Vagina (tissue), 2 donors: ENCODE measurements at regions not wholly inside any gene's neighbourhood (a gene's known extent, or its start where the extent isn't known, plus 50 kb on each side); places are given as distances from the start of the nearest gene placed in this dataset.

Experiments
- DNase-seq, 2 donors: peaks; one replicate each; pipeline ENCODE4 v3.0.0-alpha.2; 2017; ENCODE audit errors: extremely low spot score in 2 of 2
- H3K27ac ChIP-seq: fragments of 200-600 bp; sonication (generic); one replicate; pipeline ENCODE4 v1.5.1; 2019
- H3K27me3 ChIP-seq: fragments of 200-600 bp; sonication (generic); one replicate; pipeline ENCODE4 v1.5.1; 2019
- H3K36me3 ChIP-seq, 2 donors: fragments of 200-600 bp; sonication (generic); one replicate each; pipeline ENCODE4 v1.5.1; 2017 to 2019
- H3K4me1 ChIP-seq: fragments of 200-600 bp; sonication (generic); one replicate; pipeline ENCODE4 v1.5.1; 2019
- H3K4me3 ChIP-seq, 2 donors: fragments of 200-600 bp; sonication (generic); 1 replicate in 1 of 2; 2 replicates in 1 of 2; pipeline ENCODE4 v1.5.1; 2016 to 2019
- H3K9me3 ChIP-seq: fragments of 200-600 bp; sonication (generic); one replicate; pipeline ENCODE4 v1.5.1; 2019
- POLR2A ChIP-seq, 2 donors: fragments of 450-650 bp; IDR thresholded peaks; one replicate each; pipeline ENCODE4 v1.6.1; 2017; ENCODE audit warnings: antibody characterized with exemption in 2 of 2, mild to moderate bottlenecking in 2 of 2, moderate library complexity in 2 of 2
- POLR2AphosphoS5 ChIP-seq, 2 donors: sonication (generic); formaldehyde crosslinking; IDR thresholded peaks; one replicate each; pipeline ENCODE4 v1.9.0; 2017; ENCODE audit warnings: antibody characterized with exemption in 2 of 2, mild to moderate bottlenecking in 2 of 2, low read depth in 1 of 2; ENCODE audit not compliant: insufficient read depth in 1 of 2
- intact Hi-C: fragments of 100-400 bp; cut with DNase I; formaldehyde crosslinking; loops from one replicate; pipeline ENCODE4 v1.15.1; 2023
- TF ChIP-seq, protein P1 (sequence below), 3 experiments: fragments of 450-650 bp in 2 of 3; fragments of 200-600 bp in 1 of 3; sonication (generic) in 1 of 3; IDR thresholded peaks; one replicate each; pipeline ENCODE4 v1.5.1; 2017 to 2019; ENCODE audit warnings: antibody characterized with exemption in 3 of 3, mild to moderate bottlenecking in 2 of 3, moderate library complexity in 2 of 3

DNA sequence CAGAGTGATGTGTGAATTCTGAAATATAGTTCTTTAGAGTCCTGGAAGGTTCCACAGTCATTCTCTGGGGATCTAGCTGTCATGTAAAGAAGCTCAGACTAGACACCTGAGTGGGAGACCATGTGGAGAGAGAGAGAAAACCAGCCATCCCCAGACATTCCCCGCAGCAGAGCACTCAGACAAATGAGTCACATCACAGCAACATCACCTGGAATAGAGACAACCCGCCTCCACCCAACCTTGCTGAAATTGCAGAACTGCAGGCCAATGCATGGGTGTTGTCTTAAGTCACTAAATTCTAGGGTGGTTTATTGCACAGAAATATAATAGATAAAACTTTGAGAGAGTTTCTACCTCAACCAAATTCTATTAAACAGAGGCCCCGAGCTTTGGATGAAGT lies 392.0 kb upstream of the DYNLRB2 start:
- Histone ChIP-seq H3K27me3 (no peaks in the 10 kb centered on the region), H3K27ac (no peak overlapping the region), H3K4me1 (no peaks in the 10 kb centered on the region), H3K36me3 (no peaks in the 10 kb centered on the region), H3K9me3 (no peaks in the 10 kb centered on the region), H3K4me3 (no peak overlapping the region)
- no peak for DNase-seq
- TF ChIP-seq, protein P1, sequence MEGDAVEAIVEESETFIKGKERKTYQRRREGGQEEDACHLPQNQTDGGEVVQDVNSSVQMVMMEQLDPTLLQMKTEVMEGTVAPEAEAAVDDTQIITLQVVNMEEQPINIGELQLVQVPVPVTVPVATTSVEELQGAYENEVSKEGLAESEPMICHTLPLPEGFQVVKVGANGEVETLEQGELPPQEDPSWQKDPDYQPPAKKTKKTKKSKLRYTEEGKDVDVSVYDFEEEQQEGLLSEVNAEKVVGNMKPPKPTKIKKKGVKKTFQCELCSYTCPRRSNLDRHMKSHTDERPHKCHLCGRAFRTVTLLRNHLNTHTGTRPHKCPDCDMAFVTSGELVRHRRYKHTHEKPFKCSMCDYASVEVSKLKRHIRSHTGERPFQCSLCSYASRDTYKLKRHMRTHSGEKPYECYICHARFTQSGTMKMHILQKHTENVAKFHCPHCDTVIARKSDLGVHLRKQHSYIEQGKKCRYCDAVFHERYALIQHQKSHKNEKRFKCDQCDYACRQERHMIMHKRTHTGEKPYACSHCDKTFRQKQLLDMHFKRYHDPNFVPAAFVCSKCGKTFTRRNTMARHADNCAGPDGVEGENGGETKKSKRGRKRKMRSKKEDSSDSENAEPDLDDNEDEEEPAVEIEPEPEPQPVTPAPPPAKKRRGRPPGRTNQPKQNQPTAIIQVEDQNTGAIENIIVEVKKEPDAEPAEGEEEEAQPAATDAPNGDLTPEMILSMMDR (IDR thresholded peaks at IDR 0.05), result no peak
- no peak for TF ChIP-seq POLR2AphosphoS5 (IDR thresholded peaks at IDR 0.05; ENCODE audit: insufficient read depth in 1 of 2, low read depth in 1 of 2)
- no peak for TF ChIP-seq POLR2A (IDR thresholded peaks at IDR 0.05)
- intact Hi-C loops, result no loop called here

GRCh38 chr16:80147026-80147655 lies 393.7 kb upstream of the DYNLRB2 start:
- no peaks in the 10 kb centered on the region for H3K4me1 ChIP-seq
- intact Hi-C loops, result no loop called here
- H3K27ac ChIP-seq, result no peak overlapping the region
- TF ChIP-seq, protein P1 (IDR thresholded peaks at IDR 0.05), result no peak
- TF ChIP-seq POLR2AphosphoS5 (IDR thresholded peaks at IDR 0.05; ENCODE audit: insufficient read depth in 1 of 2, low read depth in 1 of 2), result no peak
- H3K27me3 ChIP-seq, result no peaks in the 10 kb centered on the region
- no peaks in the 10 kb centered on the region for H3K9me3 ChIP-seq
- H3K4me3 ChIP-seq, result no peak overlapping the region
- no peak for DNase-seq
- H3K36me3 ChIP-seq, result no peaks in the 10 kb centered on the region

GRCh38 chr16:80144191-80144590 lies 396.6 kb upstream of the DYNLRB2 start:
- no peak overlapping the region for H3K4me3 ChIP-seq
- H3K27ac ChIP-seq, result no peak overlapping the region
- intact Hi-C loops, result no loop called here
- no peaks in the 10 kb centered on the region for H3K36me3 ChIP-seq
- no peaks in the 10 kb centered on the region for H3K4me1 ChIP-seq
- H3K27me3 ChIP-seq, result no peaks in the 10 kb centered on the region
- TF ChIP-seq, protein P1 (IDR thresholded peaks at IDR 0.05), result no peak
- no peak for TF ChIP-seq POLR2A (IDR thresholded peaks at IDR 0.05)
- TF ChIP-seq POLR2AphosphoS5 (IDR thresholded peaks at IDR 0.05; ENCODE audit: insufficient read depth in 1 of 2, low read depth in 1 of 2), result no peak
- peak in 1 of 2 donors; percentile 34 for DNase-seq
- H3K9me3 ChIP-seq, result no peaks in the 10 kb centered on the region

GRCh38 chr16:80142940-80143339 lies 397.9 kb upstream of the DYNLRB2 start:
- intact Hi-C loops, result no loop called here
- Histone ChIP-seq H3K9me3 (no peaks in the 10 kb centered on the region), H3K27me3 (no peaks in the 10 kb centered on the region), H3K4me1 (no peaks in the 10 kb centered on the region), H3K36me3 (no peaks in the 10 kb centered on the region), H3K27ac (no peak overlapping the region), H3K4me3 (no peak overlapping the region)
- TF ChIP-seq, protein P1 (IDR thresholded peaks at IDR 0.05), result no peak
- TF ChIP-seq POLR2A (IDR thresholded peaks at IDR 0.05) (no peak), POLR2AphosphoS5 (IDR thresholded peaks at IDR 0.05; ENCODE audit: insufficient read depth in 1 of 2, low read depth in 1 of 2) (no peak)
- DNase-seq, result no peak

DNA sequence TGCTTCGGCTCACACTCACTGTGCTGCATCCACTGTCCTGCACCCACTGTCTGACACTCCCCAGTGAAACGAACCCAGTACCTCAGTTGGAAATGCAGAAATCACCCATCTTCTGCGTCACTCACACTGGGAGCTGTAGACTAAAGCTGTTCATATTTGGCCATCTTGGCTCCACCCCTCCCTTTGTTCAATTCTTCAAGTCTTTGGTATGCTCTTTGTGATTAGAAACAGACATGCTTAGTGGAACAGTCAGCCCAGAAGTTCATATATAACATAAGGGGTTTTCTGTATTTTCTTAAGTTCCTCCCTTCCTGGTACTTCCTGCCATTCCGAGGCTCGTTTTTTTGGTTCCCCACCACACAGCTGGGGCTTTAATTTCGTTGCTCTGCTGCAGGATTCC lies 398.5 kb upstream of the DYNLRB2 start:
- DNase-seq, result no peak
- intact Hi-C loops, result no loop called here
- H3K36me3 ChIP-seq, result no peaks in the 10 kb centered on the region
- no peaks in the 10 kb centered on the region for H3K9me3 ChIP-seq
- TF ChIP-seq, protein P1 (IDR thresholded peaks at IDR 0.05), result no peak
- TF ChIP-seq POLR2AphosphoS5 (IDR thresholded peaks at IDR 0.05; ENCODE audit: insufficient read depth in 1 of 2, low read depth in 1 of 2) (no peak), POLR2A (IDR thresholded peaks at IDR 0.05) (no peak)
- H3K27me3 ChIP-seq, result no peaks in the 10 kb centered on the region
- no peak overlapping the region for H3K27ac ChIP-seq
- H3K4me1 ChIP-seq, result no peaks in the 10 kb centered on the region
- H3K4me3 ChIP-seq, result no peak overlapping the region
